ENCODE measurements at regions not wholly inside any gene's neighbourhood (a gene's known extent, or its start where the extent isn't known, plus 50 kb on each side); places are given as distances from the start of the nearest gene placed in this dataset.

- TF ChIP-seq CTCF (IDR thresholded peaks at IDR 0.05; ENCODE audit: poor library complexity) (no peak), EZH2 (IDR thresholded peaks at IDR 0.05; ENCODE audit: borderline replicate concordance) (no peak)
Observed at GRCh38 chr16:79284766-79285165, 315.8 kb downstream of the MAF start.
